Bronchial epithelial cell (primary cell): ENCODE measurements at regions not wholly inside any gene's neighbourhood (a gene's known extent, or its start where the extent isn't known, plus 50 kb on each side); places are given as distances from the start of the nearest gene placed in this dataset.
"Not testable (repeated sequence)": the region's sequence is repeated elsewhere in the genome, so short reads cannot be mapped to it uniquely, and the experiment has no call there.

Source experiments
- DNase-seq: peaks from one replicate; pipeline ENCODE4 v3.0.0-alpha.2; 2010; ENCODE audit warnings: low read depth
- FAIRE-seq: peaks from 2 replicates; lab custom pipeline; 2011; peaks lifted over from hg19 to GRCh38; lab: Jason Lieb, UNC
- H3K27me3 ChIP-seq: 2 replicates; pipeline ENCODE4 v1.5.1; 2011; ENCODE audit warnings: low read length; ENCODE audit not compliant: control insufficient read depth, insufficient read depth
- H3K36me3 ChIP-seq: 2 replicates; pipeline ENCODE4 v1.5.1; 2011; ENCODE audit warnings: low read length; ENCODE audit not compliant: control insufficient read depth, insufficient read depth
- H3K4me3 ChIP-seq: 2 replicates; pipeline ENCODE4 v1.5.1; 2011; ENCODE audit warnings: mild to moderate bottlenecking, low read depth, low read length, control low read depth
- TF ChIP-seq, protein P1 (sequence below): IDR thresholded peaks from 2 replicates; pipeline ENCODE4 v1.5.1; 2011; ENCODE audit warnings: mild to moderate bottlenecking, moderate library complexity, low read length, control low read depth, inconsistent platforms; ENCODE audit not compliant: insufficient read depth, severe bottlenecking

DNA sequence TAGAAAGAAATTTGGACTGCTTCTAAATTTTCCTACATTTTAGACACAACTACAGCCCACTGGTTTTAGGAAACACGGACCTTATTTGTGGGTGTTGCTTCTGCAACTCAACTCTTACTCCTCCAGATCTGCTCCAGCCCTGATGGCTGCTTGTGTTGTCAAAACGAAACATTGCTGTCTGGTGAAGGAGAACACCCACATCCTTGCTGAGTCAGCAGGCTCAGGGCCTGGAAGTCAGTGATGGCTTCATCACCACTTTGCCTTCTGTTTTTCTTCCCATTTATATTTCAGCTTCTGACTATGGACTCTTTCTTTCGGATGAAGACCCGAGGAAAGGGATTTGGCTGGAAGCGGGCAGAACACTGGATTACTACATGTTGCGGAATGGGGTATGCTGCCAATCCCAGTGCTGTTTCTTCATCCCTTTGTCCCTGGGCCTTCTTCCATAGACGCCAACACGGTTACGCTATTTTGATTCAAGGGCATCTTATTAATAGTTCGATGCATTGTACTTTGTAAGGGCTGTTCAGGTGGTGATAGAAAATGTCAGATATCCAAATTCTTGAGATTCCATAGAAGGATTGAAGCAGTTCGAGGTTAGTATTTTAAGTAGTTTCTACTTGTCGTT lies 392.6 kb upstream of the TPM1 start:
- TF ChIP-seq, protein P1, sequence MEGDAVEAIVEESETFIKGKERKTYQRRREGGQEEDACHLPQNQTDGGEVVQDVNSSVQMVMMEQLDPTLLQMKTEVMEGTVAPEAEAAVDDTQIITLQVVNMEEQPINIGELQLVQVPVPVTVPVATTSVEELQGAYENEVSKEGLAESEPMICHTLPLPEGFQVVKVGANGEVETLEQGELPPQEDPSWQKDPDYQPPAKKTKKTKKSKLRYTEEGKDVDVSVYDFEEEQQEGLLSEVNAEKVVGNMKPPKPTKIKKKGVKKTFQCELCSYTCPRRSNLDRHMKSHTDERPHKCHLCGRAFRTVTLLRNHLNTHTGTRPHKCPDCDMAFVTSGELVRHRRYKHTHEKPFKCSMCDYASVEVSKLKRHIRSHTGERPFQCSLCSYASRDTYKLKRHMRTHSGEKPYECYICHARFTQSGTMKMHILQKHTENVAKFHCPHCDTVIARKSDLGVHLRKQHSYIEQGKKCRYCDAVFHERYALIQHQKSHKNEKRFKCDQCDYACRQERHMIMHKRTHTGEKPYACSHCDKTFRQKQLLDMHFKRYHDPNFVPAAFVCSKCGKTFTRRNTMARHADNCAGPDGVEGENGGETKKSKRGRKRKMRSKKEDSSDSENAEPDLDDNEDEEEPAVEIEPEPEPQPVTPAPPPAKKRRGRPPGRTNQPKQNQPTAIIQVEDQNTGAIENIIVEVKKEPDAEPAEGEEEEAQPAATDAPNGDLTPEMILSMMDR: no peak
- FAIRE-seq: no peak

DNA sequence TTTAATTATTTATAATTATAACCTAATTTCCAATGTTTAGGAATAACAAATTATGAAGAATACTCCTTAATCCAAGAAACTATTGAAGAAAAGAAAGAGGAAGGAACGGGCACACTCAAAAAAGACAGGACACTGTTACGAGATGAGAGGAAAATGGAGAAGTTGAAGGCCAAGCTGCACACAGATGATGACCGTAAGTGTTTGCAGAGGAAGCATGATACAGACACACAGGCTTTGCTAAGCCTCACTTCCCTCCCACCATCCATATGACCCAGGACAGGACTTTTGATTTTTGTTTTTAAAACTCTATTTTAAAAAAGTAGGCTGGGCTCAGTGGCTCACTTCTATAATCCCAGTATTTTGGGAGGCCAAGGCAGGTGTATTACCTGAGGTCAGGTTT lies 389.4 kb upstream of the TPM1 start:
- Histone ChIP-seq H3K4me3 (no peak overlapping the region), H3K36me3 (no peaks in the 10 kb centered on the region), H3K27me3 (no peaks in the 10 kb centered on the region)
- no peak for DNase-seq
- TF ChIP-seq, protein P1: no peak
- FAIRE-seq: no peak

More for the DNA sequence above, 392.6 kb upstream of the TPM1 start:
- H3K27me3 ChIP-seq: no peaks in the 10 kb centered on the region
- DNase-seq: no peak
- H3K4me3 ChIP-seq: no peak overlapping the region
- H3K36me3 ChIP-seq: no peaks in the 10 kb centered on the region

DNA sequence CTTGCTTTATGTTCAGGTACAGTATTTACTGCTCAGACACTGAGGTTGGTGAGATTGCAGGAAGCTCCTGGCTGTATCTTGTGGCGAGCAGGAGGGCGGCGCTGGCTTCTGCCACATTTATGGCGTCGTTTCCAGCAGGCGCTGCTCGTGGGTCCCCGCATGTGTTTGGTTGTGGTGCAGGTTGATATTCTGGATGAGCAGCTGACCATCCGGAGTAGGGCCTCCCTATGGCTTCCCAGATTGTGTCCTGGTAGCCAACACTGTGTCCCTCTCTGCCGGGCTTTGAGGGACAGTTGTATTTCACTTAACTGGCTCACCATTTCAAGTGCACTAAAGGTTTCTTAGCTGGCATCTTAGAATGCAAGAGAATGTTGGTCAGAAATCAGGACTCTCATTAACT lies 386.5 kb upstream of the TPM1 start:
- TF ChIP-seq, protein P1: no peak
- no peak for FAIRE-seq
- DNase-seq: no peak
- Histone ChIP-seq H3K36me3 (no peaks in the 10 kb centered on the region), H3K4me3 (no peak overlapping the region), H3K27me3 (no peaks in the 10 kb centered on the region)

DNA sequence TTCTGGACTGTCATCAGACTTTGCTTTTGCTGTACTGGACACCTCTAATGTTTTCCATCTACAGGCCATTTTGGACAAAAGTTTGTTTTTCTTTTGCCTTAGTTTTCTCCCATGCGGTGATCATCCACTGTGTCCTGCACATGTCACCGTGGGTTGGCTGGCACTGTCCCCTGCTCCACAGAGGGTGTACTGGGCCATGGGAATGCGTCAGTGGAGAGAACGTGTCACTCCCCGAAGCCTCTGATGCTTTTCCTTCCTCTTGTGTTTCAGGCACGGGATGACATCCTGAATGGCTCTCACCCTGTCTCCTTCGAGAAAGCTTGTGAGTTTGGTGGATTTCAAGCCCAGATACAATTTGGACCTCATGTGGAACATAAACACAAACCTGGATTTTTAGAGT lies 385.0 kb upstream of the TPM1 start:
- not testable (repeated sequence) for DNase-seq, H3K27me3 ChIP-seq, H3K36me3 ChIP-seq, H3K4me3 ChIP-seq
- peak; percentile 13 for FAIRE-seq

DNA sequence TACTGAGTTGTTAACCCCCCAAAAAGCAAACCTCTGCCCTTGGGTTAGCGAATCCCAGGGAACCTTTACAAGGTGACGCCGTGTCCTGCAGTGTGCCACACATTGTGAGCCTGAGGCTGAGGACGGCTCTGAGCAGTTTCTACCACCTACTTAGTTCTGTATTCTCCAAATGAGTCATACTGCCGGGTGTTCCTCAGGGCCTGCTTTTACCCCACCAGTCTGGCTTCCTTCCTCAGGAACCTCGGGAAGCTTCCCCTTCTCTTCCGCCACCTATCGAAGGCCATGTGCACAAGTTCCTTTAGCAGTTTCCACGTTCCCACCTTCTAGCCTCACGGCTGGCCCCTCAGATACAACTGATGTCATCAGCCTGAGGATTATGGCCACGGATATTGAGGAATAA lies 384.0 kb upstream of the TPM1 start:
- Histone ChIP-seq H3K4me3 (no peak overlapping the region), H3K27me3 (no peaks in the 10 kb centered on the region), H3K36me3 (no peaks in the 10 kb centered on the region)
- DNase-seq: peak; percentile 5
- TF ChIP-seq, protein P1: no peak
- FAIRE-seq: no peak

DNA sequence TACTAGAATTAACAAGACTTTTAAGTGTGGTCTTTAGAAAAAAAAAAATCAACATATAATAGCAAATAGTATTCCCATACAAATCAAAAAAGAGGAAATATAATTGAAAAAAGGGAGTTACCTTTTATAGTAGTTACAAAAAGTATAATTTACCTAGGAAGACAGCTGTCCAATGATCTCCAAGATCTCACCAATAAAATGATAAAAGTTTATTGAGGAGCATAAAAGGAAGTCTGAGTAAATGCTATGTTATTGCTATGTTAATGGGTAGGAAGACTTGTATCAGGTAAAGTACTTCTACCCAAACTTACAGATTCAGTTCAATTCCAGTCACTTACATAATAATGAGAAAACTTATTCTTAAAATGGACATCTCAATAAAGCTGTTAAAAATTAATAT lies 379.0 kb upstream of the TPM1 start:
- no peak for FAIRE-seq
- Histone ChIP-seq H3K27me3 (no peaks in the 10 kb centered on the region), H3K36me3 (no peaks in the 10 kb centered on the region), H3K4me3 (no peak overlapping the region)
- no peak for DNase-seq
- TF ChIP-seq, protein P1: no peak
